NT2/D1 (cell line): ENCODE measurements at regions not wholly inside any gene's neighbourhood (a gene's known extent, or its start where the extent isn't known, plus 50 kb on each side); places are given as distances from the start of the nearest gene placed in this dataset.

Experiments
- SUZ12 ChIP-seq: IDR thresholded peaks from 2 replicates; pipeline ENCODE4 v1.6.1; 2011; ENCODE audit not compliant: insufficient read length, insufficient read depth; ENCODE audit errors: extremely low read depth
- YY1 ChIP-seq: IDR thresholded peaks from 2 replicates; pipeline ENCODE4 v1.6.1; 2011; ENCODE audit not compliant: insufficient read length, insufficient read depth
- ZNF274 ChIP-seq: IDR thresholded peaks from 2 replicates; pipeline ENCODE4 v1.6.1; 2011; ENCODE audit warnings: mild to moderate bottlenecking, low read depth, low read length

DNA sequence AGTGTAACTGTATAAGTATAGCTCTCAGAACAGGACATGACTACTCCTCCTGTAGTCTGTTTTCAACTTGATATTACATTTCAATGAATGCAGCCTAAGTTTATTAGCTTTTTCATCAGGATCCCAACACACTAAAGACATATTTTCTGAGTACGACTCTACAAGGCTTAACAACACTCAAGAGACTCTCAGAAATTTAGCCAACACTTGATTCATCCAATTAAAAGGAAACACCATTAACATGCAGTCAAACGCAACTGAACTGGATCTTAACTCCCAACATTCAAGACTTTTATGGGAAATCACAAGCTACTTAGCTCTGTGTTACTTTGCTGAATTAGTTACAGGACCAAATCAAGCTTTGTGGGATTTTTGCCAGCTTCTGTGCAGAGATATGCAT is 65.2 kb upstream of the SGIP1 start:
- TF ChIP-seq ZNF274 (no peak), YY1 (no peak), SUZ12 (no peak)
